ENCODE measurements at regions not wholly inside any gene's neighbourhood (a gene's known extent, or its start where the extent isn't known, plus 50 kb on each side); places are given as distances from the start of the nearest gene placed in this dataset.
"Not testable (repeated sequence)": the region's sequence is repeated elsewhere in the genome, so short reads cannot be mapped to it uniquely, and the experiment has no call there.

GRCh38 chr4:26242451-26242850 lies 78.4 kb upstream of the RBPJ start:
- no peak overlapping the region for H3K27ac Mint-ChIP-seq
- H3K27me3 Mint-ChIP-seq, result peaks cover 2% of the 10 kb centered on the region
- no peaks in the 10 kb centered on the region for H3K9me3 Mint-ChIP-seq

GRCh38 chr4:26244138-26244537 lies 76.7 kb upstream of the RBPJ start:
- not testable (repeated sequence) for H3K27ac Mint-ChIP-seq, H3K9me3 Mint-ChIP-seq, H3K36me3 Mint-ChIP-seq, H3K27me3 Mint-ChIP-seq, H3K4me3 Mint-ChIP-seq, H3K4me1 Mint-ChIP-seq

More at GRCh38 chr4:26242451-26242850, 78.4 kb upstream of the RBPJ start:
- H3K4me1 Mint-ChIP-seq, result no peaks in the 10 kb centered on the region
- H3K36me3 Mint-ChIP-seq, result no peaks in the 10 kb centered on the region
- H3K4me3 Mint-ChIP-seq, result no peak overlapping the region

- no peak overlapping the region for H3K4me3 Mint-ChIP-seq
Measured at GRCh38 chr4:26248647-26249046, 72.2 kb upstream of the RBPJ start.

GRCh38 chr4:26252349-26253025 lies 68.3 kb upstream of the RBPJ start:
- Mint-ChIP-seq H3K27me3 (no peaks in the 10 kb centered on the region), H3K9me3 (no peaks in the 10 kb centered on the region), H3K27ac (peak overlapping the region; percentile 51), H3K36me3 (no peaks in the 10 kb centered on the region), H3K4me1 (no peaks in the 10 kb centered on the region), H3K4me3 (no peak overlapping the region)

More at GRCh38 chr4:26248647-26249046, 72.2 kb upstream of the RBPJ start:
- Mint-ChIP-seq H3K27me3 (no peaks in the 10 kb centered on the region), H3K4me1 (no peaks in the 10 kb centered on the region), H3K36me3 (no peaks in the 10 kb centered on the region), H3K9me3 (no peaks in the 10 kb centered on the region), H3K27ac (no peak overlapping the region)

- no peak overlapping the region for H3K27ac Mint-ChIP-seq
- H3K4me1 Mint-ChIP-seq, result no peaks in the 10 kb centered on the region
- H3K36me3 Mint-ChIP-seq, result no peaks in the 10 kb centered on the region
- no peaks in the 10 kb centered on the region for H3K9me3 Mint-ChIP-seq
- H3K27me3 Mint-ChIP-seq, result no peaks in the 10 kb centered on the region
- no peak overlapping the region for H3K4me3 Mint-ChIP-seq
Measured at GRCh38 chr4:26253968-26254367, 66.8 kb upstream of the RBPJ start.

- no peaks in the 10 kb centered on the region for H3K27me3 Mint-ChIP-seq
- peaks cover 4% of the 10 kb centered on the region for H3K9me3 Mint-ChIP-seq
- H3K4me3 Mint-ChIP-seq, result no peak overlapping the region
- no peak overlapping the region for H3K27ac Mint-ChIP-seq
- H3K36me3 Mint-ChIP-seq, result no peaks in the 10 kb centered on the region
- no peaks in the 10 kb centered on the region for H3K4me1 Mint-ChIP-seq
Measured at GRCh38 chr4:26255989-26256388, 64.8 kb upstream of the RBPJ start.

- H3K27me3 Mint-ChIP-seq, H3K9me3 Mint-ChIP-seq, H3K4me3 Mint-ChIP-seq, H3K27ac Mint-ChIP-seq, H3K36me3 Mint-ChIP-seq, H3K4me1 Mint-ChIP-seq: not testable (repeated sequence)
Measured at GRCh38 chr4:26257444-26257843, 63.4 kb upstream of the RBPJ start.

- Mint-ChIP-seq H3K27me3 (no peaks in the 10 kb centered on the region), H3K27ac (no peak overlapping the region), H3K4me1 (no peaks in the 10 kb centered on the region), H3K4me3 (no peak overlapping the region), H3K9me3 (peaks cover 4% of the 10 kb centered on the region), H3K36me3 (no peaks in the 10 kb centered on the region)
Measured at GRCh38 chr4:26257850-26258249, 63.0 kb upstream of the RBPJ start.

GRCh38 chr4:26260571-26260970 lies 60.2 kb upstream of the RBPJ start:
- no peak overlapping the region for H3K27ac Mint-ChIP-seq
- no peak overlapping the region for H3K4me3 Mint-ChIP-seq
- no peaks in the 10 kb centered on the region for H3K36me3 Mint-ChIP-seq
- no peaks in the 10 kb centered on the region for H3K4me1 Mint-ChIP-seq
- peaks cover 4% of the 10 kb centered on the region for H3K9me3 Mint-ChIP-seq
- H3K27me3 Mint-ChIP-seq, result no peaks in the 10 kb centered on the region

GRCh38 chr4:26261405-26261804 lies 59.4 kb upstream of the RBPJ start:
- Mint-ChIP-seq H3K27me3 (peaks cover 1% of the 10 kb centered on the region), H3K27ac (no peak overlapping the region), H3K9me3 (peaks cover 4% of the 10 kb centered on the region), H3K4me1 (no peaks in the 10 kb centered on the region), H3K36me3 (no peaks in the 10 kb centered on the region), H3K4me3 (no peak overlapping the region)

- Mint-ChIP-seq H3K27me3 (peaks cover 1% of the 10 kb centered on the region), H3K36me3 (no peaks in the 10 kb centered on the region), H3K4me1 (no peaks in the 10 kb centered on the region), H3K27ac (no peak overlapping the region), H3K9me3 (peaks cover 4% of the 10 kb centered on the region), H3K4me3 (no peak overlapping the region)
Measured at GRCh38 chr4:26263165-26263564, 57.6 kb upstream of the RBPJ start.

- H3K4me1 Mint-ChIP-seq, result no peaks in the 10 kb centered on the region
- peaks cover 4% of the 10 kb centered on the region for H3K9me3 Mint-ChIP-seq
- H3K27me3 Mint-ChIP-seq, result peaks cover 1% of the 10 kb centered on the region
- no peaks in the 10 kb centered on the region for H3K36me3 Mint-ChIP-seq
- no peak overlapping the region for H3K27ac Mint-ChIP-seq
- H3K4me3 Mint-ChIP-seq, result no peak overlapping the region
Measured at GRCh38 chr4:26264109-26264508, 56.7 kb upstream of the RBPJ start.

GRCh38 chr4:26267087-26267486 lies 53.7 kb upstream of the RBPJ start:
- Mint-ChIP-seq H3K27me3 (peaks cover 1% of the 10 kb centered on the region), H3K4me1 (no peaks in the 10 kb centered on the region), H3K36me3 (no peaks in the 10 kb centered on the region), H3K4me3 (no peak overlapping the region), H3K9me3 (no peaks in the 10 kb centered on the region), H3K27ac (no peak overlapping the region)

- no peak overlapping the region for H3K4me3 Mint-ChIP-seq
- no peaks in the 10 kb centered on the region for H3K9me3 Mint-ChIP-seq
- peaks cover 9% of the 10 kb centered on the region for H3K4me1 Mint-ChIP-seq
- H3K27ac Mint-ChIP-seq, result peak overlapping the region; percentile 23
- peaks cover 1% of the 10 kb centered on the region for H3K27me3 Mint-ChIP-seq
- H3K36me3 Mint-ChIP-seq, result no peaks in the 10 kb centered on the region
Measured at GRCh38 chr4:26268246-26268645, 52.6 kb upstream of the RBPJ start.

GRCh38 chr4:26269038-26269437 lies 51.8 kb upstream of the RBPJ start:
- Mint-ChIP-seq H3K27me3 (peaks cover 2% of the 10 kb centered on the region), H3K4me3 (no peak overlapping the region), H3K4me1 (peaks cover 16% of the 10 kb centered on the region), H3K36me3 (no peaks in the 10 kb centered on the region), H3K27ac (no peak overlapping the region), H3K9me3 (no peaks in the 10 kb centered on the region)

Measured in activated naive CD4-positive, alpha-beta T cell treated with anti-CD3 and anti-CD28 coated beads, Interleukin-2, amount 50 U/mL, for 24 hours (primary cell).